GM20000 (cell line): ENCODE measurements at regions not wholly inside any gene's neighbourhood (a gene's known extent, or its start where the extent isn't known, plus 50 kb on each side); places are given as distances from the start of the nearest gene placed in this dataset.

Experiments
- DNase-seq: peaks from one replicate; pipeline ENCODE4 v3.0.0; 2012; ENCODE audit warnings: low spot score
- TF ChIP-seq, protein P1 (sequence below): IDR thresholded peaks from 2 replicates; pipeline ENCODE4 v1.5.1; 2012; ENCODE audit warnings: mild to moderate bottlenecking, control low read depth; ENCODE audit errors: extremely low read depth, missing control alignments

DNA sequence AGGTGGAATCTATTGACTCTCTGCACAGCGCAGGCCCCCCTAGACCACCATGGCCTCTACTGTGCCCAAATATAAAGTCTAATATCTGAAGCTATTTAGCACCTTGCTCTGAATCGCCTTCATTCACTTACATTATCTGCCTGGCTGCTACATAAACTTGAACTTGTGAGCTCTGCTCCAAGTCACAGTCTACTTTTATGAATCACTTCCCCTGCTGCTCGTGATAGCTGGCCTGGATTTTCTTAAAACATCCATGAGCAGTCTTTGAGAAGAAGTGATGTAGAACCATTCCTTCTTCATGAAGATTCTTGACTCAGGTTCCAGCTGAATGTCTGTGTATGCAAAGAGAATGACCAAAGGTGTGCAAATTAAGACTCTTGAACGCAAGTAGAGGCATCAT lies 359.5 kb downstream of the RND3 start:
- TF ChIP-seq, protein P1, sequence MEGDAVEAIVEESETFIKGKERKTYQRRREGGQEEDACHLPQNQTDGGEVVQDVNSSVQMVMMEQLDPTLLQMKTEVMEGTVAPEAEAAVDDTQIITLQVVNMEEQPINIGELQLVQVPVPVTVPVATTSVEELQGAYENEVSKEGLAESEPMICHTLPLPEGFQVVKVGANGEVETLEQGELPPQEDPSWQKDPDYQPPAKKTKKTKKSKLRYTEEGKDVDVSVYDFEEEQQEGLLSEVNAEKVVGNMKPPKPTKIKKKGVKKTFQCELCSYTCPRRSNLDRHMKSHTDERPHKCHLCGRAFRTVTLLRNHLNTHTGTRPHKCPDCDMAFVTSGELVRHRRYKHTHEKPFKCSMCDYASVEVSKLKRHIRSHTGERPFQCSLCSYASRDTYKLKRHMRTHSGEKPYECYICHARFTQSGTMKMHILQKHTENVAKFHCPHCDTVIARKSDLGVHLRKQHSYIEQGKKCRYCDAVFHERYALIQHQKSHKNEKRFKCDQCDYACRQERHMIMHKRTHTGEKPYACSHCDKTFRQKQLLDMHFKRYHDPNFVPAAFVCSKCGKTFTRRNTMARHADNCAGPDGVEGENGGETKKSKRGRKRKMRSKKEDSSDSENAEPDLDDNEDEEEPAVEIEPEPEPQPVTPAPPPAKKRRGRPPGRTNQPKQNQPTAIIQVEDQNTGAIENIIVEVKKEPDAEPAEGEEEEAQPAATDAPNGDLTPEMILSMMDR: no peak
- no peak for DNase-seq

- TF ChIP-seq, protein P1: no peak
- DNase-seq: peak; percentile 4
Observed at GRCh38 chr2:150127346-150127990, 360.0 kb downstream of the RND3 start.

- TF ChIP-seq, protein P1: no peak
- DNase-seq: peak; percentile 6
Observed at GRCh38 chr2:150126839-150127238, 360.6 kb downstream of the RND3 start.

DNA sequence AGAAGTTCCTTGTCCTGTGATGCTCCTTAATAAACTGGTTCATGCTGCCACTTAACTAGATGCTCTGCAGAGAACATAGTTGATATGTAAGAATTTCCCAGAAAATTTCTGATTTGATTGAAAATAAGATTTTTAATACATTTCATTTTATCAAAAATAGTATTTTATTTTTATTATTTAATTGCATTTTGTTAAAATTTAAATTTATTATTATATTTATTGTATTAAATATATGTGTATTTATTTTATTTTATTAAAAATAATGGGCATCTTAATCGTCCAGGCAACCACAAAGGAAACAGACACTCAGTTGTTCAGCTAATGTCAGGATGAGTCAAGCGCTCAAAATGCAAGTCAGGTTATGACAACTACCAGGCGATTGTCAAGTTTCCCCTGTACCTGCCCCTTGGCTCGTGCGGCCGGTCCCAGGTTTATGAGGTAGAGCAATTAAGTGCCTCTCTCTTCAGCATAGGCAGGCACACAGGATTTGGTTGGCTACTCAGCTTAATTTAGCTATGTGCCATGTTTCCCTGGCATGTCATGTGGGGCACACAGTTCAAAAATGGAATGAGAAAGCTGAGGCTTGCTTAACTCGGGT lies 361.2 kb downstream of the RND3 start:
- TF ChIP-seq, protein P1: no peak
- DNase-seq: no peak

DNA sequence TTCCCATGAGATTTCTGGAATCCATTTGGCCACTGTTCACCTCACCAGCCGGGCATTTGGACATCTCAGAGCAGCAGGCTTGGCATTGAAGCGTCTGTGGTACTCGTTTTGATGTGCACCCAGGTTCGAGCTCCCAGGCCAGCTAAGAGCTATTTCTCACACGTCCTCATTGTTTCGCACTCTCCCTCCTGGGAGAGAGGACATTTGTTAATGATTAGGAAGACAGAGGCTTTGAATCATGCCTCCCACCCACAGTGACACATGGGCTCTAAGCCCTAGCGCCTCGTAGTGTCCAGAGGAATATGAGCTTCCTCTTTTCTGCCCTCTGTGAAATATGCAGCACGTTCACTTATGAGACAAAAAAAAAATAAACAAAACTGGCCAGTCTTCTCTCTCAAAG lies 361.8 kb downstream of the RND3 start:
- DNase-seq: peak; percentile 3
- TF ChIP-seq, protein P1: no peak

DNA sequence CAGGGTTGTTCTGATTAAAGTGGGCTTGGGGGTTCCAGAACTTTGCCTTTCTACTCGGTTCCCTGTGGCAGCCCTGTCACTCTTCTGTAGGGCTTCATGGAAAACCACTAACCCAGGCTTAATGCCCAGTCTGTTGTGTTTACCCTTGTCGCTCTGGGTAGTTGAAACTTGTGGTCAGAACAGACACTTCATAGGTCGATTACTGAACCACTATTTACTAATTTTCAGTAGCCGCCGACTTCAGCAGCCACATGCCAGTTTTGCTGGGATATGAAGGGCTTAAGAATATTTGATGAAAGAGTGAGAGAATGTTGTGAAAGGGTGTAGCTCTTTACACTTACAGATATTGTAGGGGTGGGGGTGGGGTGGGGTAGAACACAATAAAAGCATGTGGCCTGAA lies 362.3 kb downstream of the RND3 start:
- DNase-seq: no peak

GRCh38 chr2:150124739-150125138 lies 362.7 kb downstream of the RND3 start:
- TF ChIP-seq, protein P1: no peak
- no peak for DNase-seq

More for the DNA sequence above, 362.3 kb downstream of the RND3 start:
- TF ChIP-seq, protein P1: no peak
